ENCODE measurements at regions not wholly inside any gene's neighbourhood (a gene's known extent, or its start where the extent isn't known, plus 50 kb on each side); places are given as distances from the start of the nearest gene placed in this dataset.

- H3K4me2 ChIP-seq, result no peak overlapping the region
- ChIA-PET POLR2A (no interaction called here), CTCF (no interaction called here)
- no peak overlapping the region for H2AFZ ChIP-seq (ENCODE audit: low read depth)
- no peak for TF ChIP-seq CTCF (IDR thresholded peaks at IDR 0.05)
- TF ChIP-seq SMC3 (IDR thresholded peaks at IDR 0.05; ENCODE audit: low read depth, low read length), result no peak
- no peaks in the 10 kb centered on the region for H3K9me3 ChIP-seq
- H3K27ac ChIP-seq (ENCODE audit: low read depth in 2 of 2, low read length in 1 of 2), result no peak overlapping the region
- peaks cover 5% of the 10 kb centered on the region; the same call in 1 of the 2 replicates for H3K79me2 ChIP-seq (ENCODE audit: insufficient read depth)
- no peaks in the 10 kb centered on the region for H3K9me2 ChIP-seq
- peaks cover 28% of the 10 kb centered on the region for H3F3A ChIP-seq (replicated peaks; ENCODE audit: insufficient read depth)
- H3K9ac ChIP-seq, result no peak overlapping the region
- H3K27me3 ChIP-seq (ENCODE audit: insufficient read depth), result no peaks in the 10 kb centered on the region
- DNase-seq, result no peak
- H3K4me3 ChIP-seq (ENCODE audit: low read depth in 2 of 2, low read length in 1 of 2), result no peak overlapping the region
- H3K4me1 ChIP-seq (ENCODE audit: control insufficient read depth in 1 of 2, insufficient read depth in 2 of 2, low read depth in 1 of 2, low read length in 1 of 2), result peaks cover 2 to 6% of the 10 kb centered on the region in 2 experiments; a peak in 3 of 4 replicates
- H4K20me1 ChIP-seq (ENCODE audit: insufficient read depth), result no peaks in the 10 kb centered on the region
- H3K36me3 ChIP-seq (replicated peaks in 1 of 2; ENCODE audit: control insufficient read depth in 1 of 2, insufficient read depth in 2 of 2, low read length in 1 of 2), result no peaks in the 10 kb centered on the region
- 67% methylated on average over 3 of the region's 3 CpGs for WGBS (ENCODE audit: low lambda C conversion rate)
Observed at GRCh38 chr9:690517-691111, 150.9 kb upstream of the DMRT1 start.

GRCh38 chr9:691825-692400 is 149.6 kb upstream of the DMRT1 start:
- no peak overlapping the region for H3K4me3 ChIP-seq (ENCODE audit: low read depth in 2 of 2, low read length in 1 of 2)
- no peak overlapping the region for H3K9ac ChIP-seq
- H3K4me2 ChIP-seq, result no peak overlapping the region
- H4K20me1 ChIP-seq (ENCODE audit: insufficient read depth), result no peaks in the 10 kb centered on the region
- ChIA-PET POLR2A (no interaction called here), CTCF (no interaction called here)
- H3K79me2 ChIP-seq (ENCODE audit: insufficient read depth), result peaks cover 7% of the 10 kb centered on the region; the same call in 1 of the 2 replicates
- no peak overlapping the region for H2AFZ ChIP-seq (ENCODE audit: low read depth)
- peak overlapping the region; percentile 87 to 88; a peak in 3 of 4 replicates for H3K27ac ChIP-seq (ENCODE audit: low read depth in 2 of 2, low read length in 1 of 2)
- H3F3A ChIP-seq (replicated peaks; ENCODE audit: insufficient read depth), result peaks cover 31% of the 10 kb centered on the region
- no peaks in the 10 kb centered on the region for H3K27me3 ChIP-seq (ENCODE audit: insufficient read depth)
- DNase-seq, result no peak
- H3K4me1 ChIP-seq (ENCODE audit: control insufficient read depth in 1 of 2, insufficient read depth in 2 of 2, low read depth in 1 of 2, low read length in 1 of 2), result peaks cover 2 to 13% of the 10 kb centered on the region in 2 experiments; a peak in 3 of 4 replicates
- no peaks in the 10 kb centered on the region for H3K36me3 ChIP-seq (replicated peaks in 1 of 2; ENCODE audit: control insufficient read depth in 1 of 2, insufficient read depth in 2 of 2, low read length in 1 of 2)
- TF ChIP-seq TEAD4 (IDR thresholded peaks at IDR 0.05; ENCODE audit: borderline replicate concordance, insufficient read depth) (no peak), FOXM1 (IDR thresholded peaks at IDR 0.05; ENCODE audit: low read depth) (no peak), USF2 (IDR thresholded peaks at IDR 0.05; ENCODE audit: borderline replicate concordance, low read depth, low read length) (no peak), YY1 (IDR thresholded peaks at IDR 0.05; ENCODE audit: low read depth) (no peak), TAF1 (IDR thresholded peaks at IDR 0.05; ENCODE audit: borderline replicate concordance, low read depth, low read length) (no peak), ZBTB33 (IDR thresholded peaks at IDR 0.05; ENCODE audit: borderline replicate concordance, low read depth) (no peak), CHD2 (IDR thresholded peaks at IDR 0.05; ENCODE audit: low read length, partially characterized antibody) (no peak), MXI1 (IDR thresholded peaks at IDR 0.05; ENCODE audit: low read depth, low read length) (no peak), IRF3 (IDR thresholded peaks at IDR 0.05; ENCODE audit: low read depth, low read length) (no peak), RAD21 (IDR thresholded peaks at IDR 0.05; ENCODE audit: low read length) (no peak), USF1 (IDR thresholded peaks at IDR 0.05; ENCODE audit: borderline replicate concordance, low read depth) (no peak), MAX (IDR thresholded peaks at IDR 0.05; ENCODE audit: low read depth) (no peak), NFIC (IDR thresholded peaks at IDR 0.05; ENCODE audit: borderline replicate concordance) (no peak), SMC3 (IDR thresholded peaks at IDR 0.05; ENCODE audit: low read depth, low read length) (no peak), CTCF (IDR thresholded peaks at IDR 0.05) (no peak), RXRA (IDR thresholded peaks at IDR 0.05; ENCODE audit: borderline replicate concordance, low read depth) (no peak)
- no peaks in the 10 kb centered on the region for H3K9me3 ChIP-seq
- no peaks in the 10 kb centered on the region for H3K9me2 ChIP-seq
- whole genome bisulfite sequencing (ENCODE audit: low lambda C conversion rate), result 42% methylated on average over 3 of the region's 3 CpGs

Measured in SK-N-SH (cell line).